ENCODE measurements at regions not wholly inside any gene's neighbourhood (a gene's known extent, or its start where the extent isn't known, plus 50 kb on each side); places are given as distances from the start of the nearest gene placed in this dataset.

GRCh38 chr2:21277068-21278056 is 153.6 kb downstream of the TDRD15 start:
- intact Hi-C loops (cut with DNase I) = no loop called here
- DNase-seq = peak in 1 of 10 donors; percentile 10

GRCh38 chr2:21279525-21279924 is 155.8 kb downstream of the TDRD15 start:
- intact Hi-C loops (cut with DNase I) = no loop called here

GRCh38 chr2:21280793-21281192 is 157.0 kb downstream of the TDRD15 start:
- peak in 1 of 10 donors; percentile 3 for DNase-seq
- intact Hi-C loops (cut with DNase I) = no loop called here

More at GRCh38 chr2:21279525-21279924, 155.8 kb downstream of the TDRD15 start:
- peak in 1 of 10 donors; percentile 63 for DNase-seq

DNA sequence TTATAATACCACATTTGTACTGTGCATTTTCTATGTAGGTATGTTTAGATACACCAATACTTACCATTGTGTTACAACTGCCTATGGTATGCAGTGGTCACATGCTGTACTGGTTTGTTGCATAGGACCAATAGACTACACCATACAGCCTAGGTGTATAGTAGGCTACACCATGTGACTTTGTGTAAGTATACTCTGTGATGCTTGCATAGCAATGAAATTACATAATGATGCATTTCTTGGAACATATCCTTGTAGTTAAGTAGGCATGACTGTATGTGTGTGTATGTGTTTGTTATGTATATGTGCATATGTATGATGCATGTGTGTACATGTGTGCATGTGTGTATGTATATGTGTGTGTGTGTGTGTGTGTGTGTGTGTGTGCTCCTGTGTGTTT is 157.6 kb downstream of the TDRD15 start:
- no peak for DNase-seq
- intact Hi-C loops (cut with DNase I) = no loop called here

- peak in 1 of 10 donors; percentile 62 for DNase-seq
- intact Hi-C loops (cut with DNase I) = no loop called here
Measured at GRCh38 chr2:21281791-21282514, 158.2 kb downstream of the TDRD15 start.

DNA sequence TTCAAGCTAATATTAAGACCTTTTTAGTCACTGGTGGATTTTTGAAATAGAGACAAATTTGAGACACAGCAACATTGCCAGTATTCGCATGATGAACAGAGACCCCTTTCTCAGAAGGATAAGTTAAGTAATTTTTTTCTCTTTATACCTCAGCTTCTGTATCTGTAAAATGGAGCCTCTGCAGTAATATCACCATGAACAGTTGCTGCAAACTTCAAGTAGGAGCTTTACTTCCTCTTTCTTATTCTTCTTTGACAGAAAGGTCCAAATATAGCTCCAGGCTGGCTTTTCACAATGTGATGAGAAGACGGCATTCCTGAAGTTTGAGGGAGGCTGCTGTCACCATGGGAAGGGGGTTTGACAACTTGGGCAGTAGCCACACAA is 158.7 kb downstream of the TDRD15 start:
- intact Hi-C loops (cut with DNase I) = no loop called here
- DNase-seq = no peak

DNA sequence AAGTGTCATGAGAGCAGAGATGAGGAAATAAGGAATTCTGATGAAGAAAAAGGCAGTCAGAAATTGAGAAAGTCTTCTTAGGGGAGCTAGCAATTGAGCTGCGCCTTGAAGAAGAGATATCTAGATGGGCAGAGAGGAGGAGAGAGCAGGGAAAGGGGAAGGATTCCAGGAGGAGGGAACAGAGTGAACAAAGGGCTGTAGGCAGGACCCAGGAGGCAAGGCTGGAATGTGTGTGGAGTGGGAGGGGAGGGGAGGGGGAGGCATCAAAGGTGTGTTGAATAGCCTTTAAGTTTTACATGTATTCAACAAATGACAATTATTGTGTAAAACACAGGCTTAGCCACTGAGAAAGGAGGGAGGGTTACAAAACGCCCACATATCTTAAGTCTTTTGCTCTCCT is 164.5 kb downstream of the TDRD15 start:
- intact Hi-C loops (cut with DNase I) = no loop called here
- no peak for DNase-seq

DNA sequence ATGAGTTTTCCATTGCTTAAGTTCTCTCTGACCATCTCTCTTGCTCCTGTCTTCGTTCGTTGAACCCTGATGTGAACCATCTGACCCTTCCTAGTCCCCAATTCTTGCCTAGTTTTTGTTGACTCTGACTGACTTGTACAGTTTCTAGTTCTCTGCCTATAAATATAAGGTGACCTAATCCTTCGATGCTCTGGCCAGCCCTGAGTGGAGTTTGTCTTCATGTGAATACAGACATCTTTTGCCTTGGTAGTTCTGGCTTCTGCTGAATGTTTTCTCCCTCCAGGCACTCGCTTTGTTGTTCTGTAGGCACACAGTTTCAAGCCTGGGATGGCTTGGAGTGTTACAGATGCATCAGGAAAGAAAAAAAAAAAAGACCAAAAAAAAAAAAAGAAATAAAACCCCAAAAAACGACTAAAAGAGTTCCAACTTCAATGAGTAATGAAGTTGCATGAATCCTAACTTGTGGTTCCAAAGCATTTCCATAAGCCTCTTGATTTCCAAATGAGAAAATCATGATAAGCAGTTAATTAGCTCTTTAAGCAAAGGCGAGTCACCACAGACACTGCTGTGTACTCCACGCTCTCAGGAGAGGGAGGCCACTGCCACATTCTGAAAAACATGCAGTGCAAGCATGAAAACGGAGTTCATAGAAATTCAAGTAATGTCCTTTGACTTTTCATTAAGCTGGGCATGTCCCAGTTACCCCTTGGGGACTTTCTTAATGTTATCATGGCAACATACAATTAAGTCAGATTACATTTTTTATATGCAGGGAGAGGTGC is 165.2 kb downstream of the TDRD15 start:
- intact Hi-C loops (cut with DNase I) = no loop called here
- DNase-seq = no peak

DNA sequence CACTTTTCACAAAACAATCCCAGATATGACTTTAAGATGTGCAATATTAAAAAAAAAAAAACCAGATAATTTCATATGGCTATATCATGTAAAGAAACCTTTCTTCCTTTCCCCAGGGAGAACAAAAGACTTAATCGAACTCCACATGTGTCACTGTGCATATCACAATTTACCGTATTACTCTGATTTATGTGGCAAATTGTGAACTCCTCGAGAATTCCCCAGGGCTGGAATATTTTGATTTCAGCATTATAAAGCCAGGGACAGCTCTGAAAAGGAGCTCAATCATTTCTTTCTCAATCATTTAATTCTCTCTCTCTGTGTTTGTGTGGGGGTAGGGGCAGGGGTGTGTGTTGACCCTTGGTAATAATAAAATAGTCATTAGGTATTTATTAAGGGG is 165.8 kb downstream of the TDRD15 start:
- intact Hi-C loops (cut with DNase I) = no loop called here
- DNase-seq = no peak

DNA sequence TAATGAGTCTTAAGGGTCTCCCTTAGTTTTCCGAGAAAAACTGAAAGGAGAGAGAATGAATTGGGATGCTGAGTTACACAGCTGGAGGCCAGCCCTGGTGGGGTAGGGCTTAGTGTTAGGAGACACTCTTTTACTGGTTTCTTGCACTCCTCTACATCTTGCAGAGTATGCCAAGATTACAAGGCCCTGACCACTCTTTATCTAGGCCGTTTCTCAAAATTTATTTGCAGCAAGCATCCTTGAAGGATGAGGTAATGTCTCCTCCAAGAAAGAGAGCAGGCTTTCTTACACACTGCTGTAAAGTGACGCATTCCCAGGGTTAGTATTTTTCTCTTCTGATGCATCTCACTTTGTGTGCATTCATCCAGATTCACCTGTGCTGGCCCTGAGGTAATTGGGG is 166.2 kb downstream of the TDRD15 start:
- no peak for DNase-seq
- intact Hi-C loops (cut with DNase I) = no loop called here

DNA sequence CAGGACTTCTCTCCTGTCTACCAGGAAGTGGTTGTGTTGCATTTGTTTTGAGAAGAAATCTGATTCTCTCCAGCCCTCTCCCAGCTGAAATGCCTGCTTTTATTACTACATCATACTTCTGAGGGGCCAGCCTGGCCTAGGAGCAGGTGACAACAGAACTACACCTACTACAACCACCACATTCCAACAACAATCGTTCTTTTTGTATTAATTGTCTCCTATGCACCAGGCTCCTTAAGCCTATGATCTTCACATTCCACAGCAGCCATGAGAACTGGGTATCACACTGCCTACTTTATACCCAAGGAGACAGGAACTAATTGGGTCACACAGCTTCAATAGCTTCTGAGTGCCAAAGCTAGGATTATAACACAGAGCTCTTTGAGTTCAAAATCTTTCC is 167.7 kb downstream of the TDRD15 start:
- DNase-seq = no peak
- intact Hi-C loops (cut with DNase I) = no loop called here

- intact Hi-C loops (cut with DNase I) = no loop called here
Measured at GRCh38 chr2:21294446-21294845, 170.7 kb downstream of the TDRD15 start.

DNA sequence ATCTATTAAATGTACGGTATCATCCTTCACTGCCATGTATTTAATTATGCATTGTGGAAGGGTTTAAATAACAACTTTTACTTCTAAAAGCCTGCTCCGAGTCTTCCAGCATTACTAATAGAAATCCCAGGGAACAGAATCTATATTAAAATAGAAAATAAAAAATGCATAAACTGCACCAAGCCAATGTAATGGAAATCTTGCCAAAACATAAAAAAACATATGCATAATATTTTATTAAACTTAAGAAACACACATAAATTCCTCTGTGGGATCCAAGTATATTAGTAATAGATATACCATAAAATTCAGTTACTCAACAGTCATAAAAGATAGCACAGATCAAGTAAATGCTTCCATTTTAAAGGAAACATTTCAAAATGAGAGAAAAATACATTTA is 175.6 kb downstream of the TDRD15 start:
- intact Hi-C loops (cut with DNase I) = no loop called here
- DNase-seq = no peak

More at GRCh38 chr2:21294446-21294845, 170.7 kb downstream of the TDRD15 start:
- no peak for DNase-seq

DNA sequence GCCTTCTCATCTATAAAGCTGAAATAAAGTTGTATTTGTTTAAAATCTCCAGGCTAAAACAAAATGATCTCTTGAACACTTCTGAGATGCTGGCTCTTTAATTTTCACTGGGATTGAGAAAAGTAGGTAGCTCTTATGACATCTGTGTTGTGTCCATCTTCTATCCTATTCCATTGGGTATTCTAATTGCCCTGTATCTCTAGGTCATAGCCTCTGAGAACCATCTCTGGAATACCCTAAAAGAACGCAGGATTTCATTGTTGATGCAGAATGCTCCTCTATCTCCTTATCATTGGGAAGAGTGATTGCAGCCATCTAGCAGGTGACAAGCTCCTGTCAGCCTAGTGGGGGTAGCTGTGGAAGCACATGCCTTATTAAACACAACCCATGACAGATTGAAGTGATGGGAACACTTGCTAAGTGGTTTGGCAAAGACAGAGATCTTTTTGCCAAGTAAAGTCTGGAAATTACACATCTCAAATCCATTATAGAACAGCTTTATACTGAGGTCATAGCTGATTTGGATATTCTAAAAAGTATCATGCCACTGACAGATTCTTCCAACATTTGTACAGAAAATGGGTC is 178.2 kb downstream of the TDRD15 start:
- no peak for DNase-seq
- intact Hi-C loops (cut with DNase I) = no loop called here

- DNase-seq = no peak
- intact Hi-C loops (cut with DNase I) = no loop called here
Measured at GRCh38 chr2:21303876-21304275, 180.1 kb downstream of the TDRD15 start.

GRCh38 chr2:21305581-21305980 is 181.8 kb downstream of the TDRD15 start:
- DNase-seq = no peak
- intact Hi-C loops (cut with DNase I) = no loop called here

- DNase-seq = no peak
- intact Hi-C loops (cut with DNase I) = no loop called here
Measured at GRCh38 chr2:21306235-21306634, 182.5 kb downstream of the TDRD15 start.

DNA sequence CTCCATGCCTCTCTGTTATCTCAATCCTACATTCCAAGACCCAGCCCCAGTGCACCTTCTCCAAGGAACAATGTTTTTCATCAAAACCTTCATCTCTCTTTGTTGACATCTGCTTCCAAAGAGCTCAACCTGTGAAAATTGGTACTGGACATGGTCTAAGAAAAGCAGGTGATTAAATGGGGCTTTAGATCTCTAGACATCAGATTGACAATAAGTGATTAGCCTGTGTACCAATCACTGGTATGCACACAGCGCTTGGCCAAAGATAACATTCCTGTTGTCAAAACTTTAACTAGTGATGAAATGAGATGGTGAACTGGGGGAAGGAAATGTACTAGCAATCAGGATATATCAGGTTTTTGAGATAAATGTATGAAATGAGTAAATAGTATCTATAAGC is 183.3 kb downstream of the TDRD15 start:
- no peak for DNase-seq
- intact Hi-C loops (cut with DNase I) = no loop called here

- intact Hi-C loops (cut with DNase I) = loop anchor here (10.0 kb wide), 1 partner anchor 46 kb away; no protein-coding TSS in a partner anchor
- no peak for DNase-seq
Measured at GRCh38 chr2:21310493-21310892, 186.7 kb downstream of the TDRD15 start.

DNA sequence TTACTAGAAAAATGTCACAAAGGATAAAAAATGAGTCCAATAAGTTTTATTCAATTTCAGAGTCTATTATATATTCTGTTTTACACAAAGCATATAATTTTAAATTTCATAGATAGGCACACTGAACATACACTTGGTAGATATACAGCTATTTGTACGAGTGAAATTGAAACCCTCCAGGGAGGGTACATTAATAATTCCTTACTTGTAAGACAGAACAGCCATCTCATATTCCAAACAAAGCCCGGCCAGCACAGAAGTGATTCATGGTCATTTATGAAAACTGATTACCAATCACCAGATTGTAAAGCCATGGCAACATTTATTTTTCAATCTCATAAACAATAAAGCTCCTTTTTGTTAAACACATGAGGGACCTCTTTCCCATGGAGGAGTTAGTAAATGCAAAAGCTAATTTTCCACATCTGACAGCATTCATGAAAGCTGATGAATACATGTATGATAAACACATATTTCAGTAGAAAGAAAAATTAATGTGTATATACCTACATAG is 190.6 kb downstream of the TDRD15 start:
- intact Hi-C loops (cut with DNase I) = loop anchor here (10.0 kb wide), 1 partner anchor 50 kb away; no protein-coding TSS in a partner anchor
- no peak for DNase-seq

All from posterior cingulate gyrus (tissue), 11 donors.